Small intestine (tissue), 7 donors: ENCODE measurements at regions not wholly inside any gene's neighbourhood (a gene's known extent, or its start where the extent isn't known, plus 50 kb on each side); places are given as distances from the start of the nearest gene placed in this dataset.

ENCODE experiments used
- DNase-seq, 2 donors: peaks; one replicate each; pipeline versions ENCODE4 v3.0.0 to v3.0.0-alpha.2; 2013
- FAIRE-seq: peaks from 2 replicates; lab custom pipeline; 2012; peaks lifted over from hg19 to GRCh38; lab: Jason Lieb, UNC
- H3K27ac ChIP-seq, 3 donors: one replicate each; pipeline ENCODE4 v1.5.1; 2013; ENCODE audit warnings: low read length in 2 of 3, mild to moderate bottlenecking in 2 of 3, control low read depth in 1 of 3, inconsistent platforms in 1 of 3, low read depth in 1 of 3, moderate library complexity in 1 of 3
- H3K27me3 ChIP-seq, 3 donors: one replicate each; pipeline ENCODE4 v1.6.1; 2013; ENCODE audit warnings: low read length in 3 of 3, inconsistent platforms in 1 of 3; ENCODE audit not compliant: control insufficient read depth in 3 of 3, insufficient read depth in 3 of 3
- H3K36me3 ChIP-seq, 3 donors: one replicate each; pipeline ENCODE4 v1.6.1; 2013; ENCODE audit warnings: low read length in 3 of 3, inconsistent platforms in 1 of 3, low read depth in 1 of 3, mild to moderate bottlenecking in 1 of 3, moderate library complexity in 1 of 3; ENCODE audit not compliant: control insufficient read depth in 3 of 3, insufficient read depth in 2 of 3
- H3K4me1 ChIP-seq, 3 donors: one replicate each; pipeline ENCODE4 v1.6.1; 2013; ENCODE audit warnings: low read length in 2 of 3, inconsistent platforms in 1 of 3, low read depth in 1 of 3, mild to moderate bottlenecking in 1 of 3, moderate library complexity in 1 of 3; ENCODE audit not compliant: control insufficient read depth in 3 of 3, insufficient read depth in 2 of 3
- H3K4me3 ChIP-seq, 3 donors: one replicate each; pipeline ENCODE4 v1.5.1; 2013; ENCODE audit warnings: low read length in 3 of 3, control low read depth in 1 of 3, inconsistent platforms in 1 of 3, low read depth in 1 of 3, mild to moderate bottlenecking in 1 of 3, moderate library complexity in 1 of 3
- H3K9me3 ChIP-seq, 2 donors: one replicate each; pipeline ENCODE4 v1.6.1; 2013; ENCODE audit warnings: low read depth in 1 of 2, low read length in 1 of 2; ENCODE audit not compliant: control insufficient read depth in 2 of 2, insufficient read depth in 1 of 2
- whole genome bisulfite sequencing, 3 donors: extraction: QIAGEN DNeasy Blood & Tissue Kit; methylation state at CpG; one replicate each; pipeline ENCODE4 v1.1.7; 2013; 5-methylcytosine and 5-hydroxymethylcytosine counted together
- donor health status: healthy with polysubstance abuse.
- donor health status: control.
- donor health status: control.
- donor health status: Bipolar disorder and iron deficiency.
- donor health status: healthy.

DNA sequence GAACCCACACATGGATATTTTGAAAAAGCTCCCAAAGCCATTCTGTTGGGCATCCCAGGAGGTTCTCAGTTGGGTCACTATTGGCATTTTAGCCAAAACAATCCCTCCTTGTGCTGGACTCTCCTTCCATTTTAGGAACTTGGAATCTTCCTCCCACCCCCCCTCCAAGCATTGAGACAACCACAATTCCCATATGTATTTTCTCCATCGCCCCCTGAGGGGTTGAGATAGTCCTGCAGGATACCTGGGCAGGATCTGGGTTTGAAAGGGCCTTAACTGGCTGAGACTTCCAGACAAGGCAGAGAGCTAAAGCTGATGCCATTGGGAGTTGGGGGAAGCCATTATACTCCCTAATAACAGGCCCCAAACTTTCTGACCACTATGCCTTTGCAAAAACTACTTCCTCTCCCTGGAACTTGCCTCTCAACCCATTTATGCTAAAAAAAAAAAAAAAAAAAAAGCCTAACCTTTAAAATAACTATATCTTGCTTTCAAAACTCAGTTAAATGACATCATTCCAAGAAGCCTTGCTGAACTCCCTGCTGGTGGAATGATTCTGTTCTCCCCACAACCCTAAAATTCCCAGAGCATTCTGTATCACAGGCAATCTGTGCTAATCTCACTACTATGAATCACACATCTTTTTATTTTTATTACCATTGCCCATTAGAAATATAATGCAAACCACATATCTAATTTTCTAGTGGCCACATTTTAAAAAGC, 77.5 kb upstream of the PDE1C start:
- H3K36me3 ChIP-seq: no peaks in the 10 kb centered on the region
- FAIRE-seq (no peak), DNase-seq (no peak)
- H3K27ac ChIP-seq: no peak overlapping the region
- no peaks in the 10 kb centered on the region for H3K4me1 ChIP-seq
- 68 to 100% (median 79%) methylated on average over 1 of the region's 1 CpG for WGBS, 3 donors
- peaks cover 0 to 2% of the 10 kb centered on the region in 2 donors for H3K9me3 ChIP-seq
- H3K27me3 ChIP-seq: no peaks in the 10 kb centered on the region
- no peak overlapping the region for H3K4me3 ChIP-seq

- Histone ChIP-seq H3K4me1 (no peaks in the 10 kb centered on the region), H3K36me3 (no peaks in the 10 kb centered on the region), H3K27ac (no peak overlapping the region), H3K4me3 (no peak overlapping the region), H3K27me3 (no peaks in the 10 kb centered on the region), H3K9me3 (peaks cover 0 to 2% of the 10 kb centered on the region in 2 donors)
- DNase-seq (no peak), FAIRE-seq (no peak)
- 88 to 96% (median 96%) methylated on average over 2 of the region's 2 CpGs for WGBS, 3 donors
Measured at GRCh38 chr7:32145911-32146310, 75.7 kb upstream of the PDE1C start.

GRCh38 chr7:32144676-32145075, 74.5 kb upstream of the PDE1C start:
- Histone ChIP-seq H3K36me3 (no peaks in the 10 kb centered on the region), H3K9me3 (peaks cover 0 to 2% of the 10 kb centered on the region in 2 donors), H3K27me3 (no peaks in the 10 kb centered on the region), H3K4me3 (no peak overlapping the region), H3K4me1 (no peaks in the 10 kb centered on the region), H3K27ac (no peak overlapping the region)
- FAIRE-seq (no peak), DNase-seq (no peak)
- WGBS, 3 donors: 82 to 84% (median 82%) methylated on average over 4 of the region's 4 CpGs

- 75 to 84% (median 82%) methylated on average over 6 of the region's 6 CpGs for WGBS, 3 donors
- DNase-seq (no peak), FAIRE-seq (no peak)
Measured at GRCh38 chr7:32143301-32143700, 73.1 kb upstream of the PDE1C start.

GRCh38 chr7:32142649-32143048, 72.4 kb upstream of the PDE1C start:
- no peaks in the 10 kb centered on the region for H3K36me3 ChIP-seq
- no peaks in the 10 kb centered on the region for H3K4me1 ChIP-seq
- WGBS, 3 donors: 49 to 58% (median 53%) methylated on average over 3 of the region's 3 CpGs
- no peaks in the 10 kb centered on the region for H3K27me3 ChIP-seq
- no peak overlapping the region for H3K4me3 ChIP-seq
- H3K9me3 ChIP-seq: peaks cover 0 to 2% of the 10 kb centered on the region in 2 donors
- no peak overlapping the region for H3K27ac ChIP-seq
- no peak for DNase-seq
- FAIRE-seq: no peak

More at GRCh38 chr7:32143301-32143700, 73.1 kb upstream of the PDE1C start:
- Histone ChIP-seq H3K9me3 (peaks cover 0 to 2% of the 10 kb centered on the region in 2 donors), H3K27me3 (no peaks in the 10 kb centered on the region), H3K36me3 (no peaks in the 10 kb centered on the region), H3K4me3 (no peak overlapping the region), H3K4me1 (no peaks in the 10 kb centered on the region), H3K27ac (no peak overlapping the region)

- H3K4me3 ChIP-seq: no peak overlapping the region
- FAIRE-seq (no peak), DNase-seq (no peak)
- H3K27ac ChIP-seq: no peak overlapping the region
- H3K36me3 ChIP-seq: no peaks in the 10 kb centered on the region
- 64 to 74% (median 65%) methylated on average over 5 of the region's 5 CpGs for WGBS, 3 donors
- no peaks in the 10 kb centered on the region for H3K4me1 ChIP-seq
- H3K27me3 ChIP-seq: no peaks in the 10 kb centered on the region
- no peaks in the 10 kb centered on the region for H3K9me3 ChIP-seq
Measured at GRCh38 chr7:32140210-32140939, 70.2 kb upstream of the PDE1C start.

DNA sequence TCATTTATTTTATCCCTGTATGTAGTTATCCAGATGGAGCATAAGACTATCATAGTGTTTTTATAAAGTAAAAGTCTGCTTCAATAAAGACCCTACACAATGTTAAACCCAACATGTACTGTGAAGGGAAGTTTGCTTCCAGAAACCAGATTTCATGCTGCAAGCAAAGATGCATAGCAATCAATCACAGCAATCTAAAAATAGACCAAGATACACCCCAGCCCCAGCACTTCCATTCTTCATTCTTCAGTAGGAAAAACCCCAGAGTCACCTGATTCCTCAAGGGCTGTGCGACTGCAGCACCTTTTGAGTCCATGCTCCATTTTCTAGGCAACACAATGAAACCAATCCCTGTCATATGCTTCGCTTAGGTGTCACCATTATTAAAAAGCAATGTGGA, 66.9 kb upstream of the PDE1C start:
- WGBS, 3 donors: 69 to 80% (median 77%) methylated on average over 2 of the region's 2 CpGs
- no peak overlapping the region for H3K27ac ChIP-seq

GRCh38 chr7:32131091-32131490, 60.9 kb upstream of the PDE1C start:
- Histone ChIP-seq H3K27ac (no peak overlapping the region), H3K4me3 (no peak overlapping the region), H3K9me3 (peaks cover 0 to 4% of the 10 kb centered on the region in 2 donors), H3K4me1 (no peaks in the 10 kb centered on the region), H3K36me3 (no peaks in the 10 kb centered on the region), H3K27me3 (no peaks in the 10 kb centered on the region)
- no peak for FAIRE-seq
- no peak for DNase-seq
- 11 to 34% (median 19%) methylated on average over 1 of the region's 1 CpG for WGBS, 3 donors

More for the DNA sequence above, 66.9 kb upstream of the PDE1C start:
- no peak for FAIRE-seq
- Histone ChIP-seq H3K4me1 (no peaks in the 10 kb centered on the region), H3K36me3 (no peaks in the 10 kb centered on the region), H3K9me3 (peaks cover 0 to 4% of the 10 kb centered on the region in 2 donors), H3K4me3 (no peak overlapping the region), H3K27me3 (no peaks in the 10 kb centered on the region)
- no peak for DNase-seq
